IMR-90 (cell line): ENCODE measurements at regions not wholly inside any gene's neighbourhood (a gene's known extent, or its start where the extent isn't known, plus 50 kb on each side); places are given as distances from the start of the nearest gene placed in this dataset.

ENCODE experiments used
- ATAC-seq: fragments of 200-7000 bp; cut with Tn5 transposase; 2 replicates; pipeline ENCODE4 v1.9.1; 2020; ENCODE audit warnings: low read depth, mild to moderate bottlenecking, moderate library complexity
- BruUV-seq: library from RNA; stranded (reverse); fragments of 400-500 nt; replicated peaks from 2 replicates; lab custom pipeline; 2021; lab: Mats Ljungman, UMichigan
- CTCF ChIA-PET: fragments of 300-600 bp; formaldehyde crosslinking; extraction: SDS; loops from one replicate; lab custom pipeline; 2021; ENCODE audit warnings: antibody characterized with exemption; lab: Yijun Ruan, JAX
- POLR2A ChIA-PET: fragments of 300-600 bp; sonication (Branson Sonifier 250); formaldehyde crosslinking; loops from one replicate; lab custom pipeline; 2022; ENCODE audit warnings: antibody characterized with exemption; ENCODE audit not compliant: unreplicated experiment; lab: Charles Lee
- DNase-seq: peaks from one replicate; pipeline ENCODE4 v3.0.0; 2013
- H2AFZ ChIP-seq: replicated peaks from 2 replicates; pipeline ENCODE3; 2013; ENCODE audit warnings: low read length, mild to moderate bottlenecking; ENCODE audit not compliant: poor library complexity
- H2AK5ac ChIP-seq: 2 replicates; pipeline ENCODE4 v1.6.1; 2013; ENCODE audit warnings: low read depth, low read length, inconsistent platforms
- H2AK9ac ChIP-seq: replicated peaks from 2 replicates; pipeline ENCODE3; 2013; ENCODE audit warnings: mild to moderate bottlenecking, low read depth, low read length, moderate library complexity; ENCODE audit not compliant: poor library complexity
- H2BK120ac ChIP-seq: 2 replicates; pipeline ENCODE4 v1.6.1; 2013; ENCODE audit warnings: low read depth, low read length, inconsistent platforms
- H2BK15ac ChIP-seq: 3 replicates; pipeline ENCODE4 v1.6.1; 2013; ENCODE audit warnings: low read depth, low read length, inconsistent platforms
- H2BK20ac ChIP-seq: 2 replicates; pipeline ENCODE4 v1.6.1; 2013; ENCODE audit warnings: low read depth, mild to moderate bottlenecking, inconsistent platforms, low read length, moderate library complexity
- H2BK5ac ChIP-seq: 2 replicates; pipeline ENCODE4 v1.6.1; 2013; ENCODE audit warnings: mild to moderate bottlenecking, low read depth, low read length, inconsistent platforms; ENCODE audit not compliant: poor library complexity, severe bottlenecking
- H3K14ac ChIP-seq: replicated peaks from 2 replicates; pipeline ENCODE4 v1.6.1; 2013; ENCODE audit warnings: low read depth, low read length, inconsistent platforms
- H3K18ac ChIP-seq: 2 replicates; pipeline ENCODE4 v1.6.1; 2013; ENCODE audit warnings: low read depth, low read length, control low read depth
- H3K23ac ChIP-seq: 2 replicates; pipeline ENCODE4 v1.6.1; 2013; ENCODE audit warnings: low read depth, low read length, inconsistent platforms
- H3K27ac ChIP-seq: 2 replicates; pipeline ENCODE4 v1.5.1; 2013; ENCODE audit warnings: mild to moderate bottlenecking, control low read depth, low read length; ENCODE audit not compliant: insufficient read depth
- H3K27me3 ChIP-seq: 2 replicates; pipeline ENCODE4 v1.6.1; 2013; ENCODE audit warnings: low read length; ENCODE audit not compliant: control insufficient read depth, insufficient read depth
- H3K36me3 ChIP-seq: 2 replicates; pipeline ENCODE4 v1.6.1; 2013; ENCODE audit warnings: low read length, mixed read lengths; ENCODE audit not compliant: control insufficient read depth, insufficient read depth
- H3K4ac ChIP-seq: 2 replicates; pipeline ENCODE4 v1.6.1; 2013; ENCODE audit warnings: low read depth, low read length, inconsistent platforms
- H3K4me1 ChIP-seq: 2 replicates; pipeline ENCODE4 v1.6.1; 2013; ENCODE audit warnings: low read length, mixed read lengths; ENCODE audit not compliant: control insufficient read depth, insufficient read depth
- H3K4me2 ChIP-seq: 2 replicates; pipeline ENCODE4 v1.6.1; 2013; ENCODE audit warnings: low read depth, mild to moderate bottlenecking, control low read depth, low read length, moderate library complexity
- H3K4me3 ChIP-seq: 2 replicates; pipeline ENCODE4 v1.5.1; 2013; ENCODE audit warnings: low read depth, mild to moderate bottlenecking, control low read depth, low read length, moderate library complexity; ENCODE audit not compliant: insufficient read depth
- H3K56ac ChIP-seq: 2 replicates; pipeline ENCODE4 v1.6.1; 2013; ENCODE audit warnings: low read length, inconsistent platforms; ENCODE audit not compliant: insufficient read depth; ENCODE audit errors: extremely low read depth
- H3K79me1 ChIP-seq, 2 experiments: 2 replicates each; pipeline ENCODE4 v1.6.1; 2013; ENCODE audit warnings: low read length in 2 of 2, inconsistent platforms in 1 of 2, low read depth in 1 of 2
- H3K9ac ChIP-seq: 2 replicates; pipeline ENCODE4 v1.6.1; 2013; ENCODE audit warnings: low read depth, low read length, control low read depth
- H3K9me1 ChIP-seq: 2 replicates; pipeline ENCODE4 v1.6.1; 2013; ENCODE audit warnings: low read length, inconsistent platforms; ENCODE audit not compliant: insufficient read depth
- H3K9me3 ChIP-seq: 2 replicates; pipeline ENCODE4 v1.6.1; 2013; ENCODE audit warnings: low read length; ENCODE audit not compliant: control insufficient read depth, insufficient read depth
- H4K20me1 ChIP-seq: 2 replicates; pipeline ENCODE4 v1.6.1; 2013; ENCODE audit warnings: low read length, inconsistent platforms; ENCODE audit not compliant: insufficient read depth
- H4K5ac ChIP-seq: 2 replicates; pipeline ENCODE4 v1.6.1; 2013; ENCODE audit warnings: mild to moderate bottlenecking, low read depth, low read length, control low read depth
- H4K8ac ChIP-seq, 2 experiments: 2 replicates each; pipeline ENCODE4 v1.6.1; 2013; ENCODE audit warnings: low read depth in 2 of 2, low read length in 2 of 2, control low read depth in 1 of 2, inconsistent platforms in 1 of 2
- H4K91ac ChIP-seq: 2 replicates; pipeline ENCODE4 v1.6.1; 2013; ENCODE audit warnings: low read depth, low read length, inconsistent platforms; ENCODE audit not compliant: insufficient read depth
- CTCF ChIP-seq: conservative IDR thresholded peaks from 2 replicates; pipeline ENCODE4 v1.5.1; 2012; ENCODE audit warnings: mild to moderate bottlenecking, low read depth, low read length, improper control_type of control experiment
- FOS ChIP-seq: fragments of 150-350 bp; IDR thresholded peaks from 2 replicates; pipeline ENCODE4 v1.6.1; 2016; ENCODE audit warnings: low read depth, low read length
- NFE2L2 ChIP-seq: fragments of 150-350 bp; IDR thresholded peaks from 2 replicates; pipeline ENCODE4 v1.6.1; 2016; ENCODE audit warnings: low read depth, mild to moderate bottlenecking, low read length
- POLR2A ChIP-seq: IDR thresholded peaks from 2 replicates; pipeline ENCODE4 v1.6.1; 2012; ENCODE audit warnings: mild to moderate bottlenecking, low read depth, low read length
- RFX5 ChIP-seq: IDR thresholded peaks from 2 replicates; pipeline ENCODE4 v1.8.0; 2012; ENCODE audit warnings: low read depth, mild to moderate bottlenecking, low read length, moderate library complexity
- WGBS, 2 experiments: methylation state at CpG; one replicate each; pipeline versions ENCODE4 v1.1.5 to v1.1.7; 2013; ENCODE audit warnings: missing lambda C conversion rate in 2 of 2; ENCODE audit not compliant: insufficient read length in 1 of 2; ENCODE audit errors: extremely low coverage in 2 of 2; 5-methylcytosine and 5-hydroxymethylcytosine counted together
- dilution Hi-C: fragments of 300-500 bp; cut with HindIII; formaldehyde crosslinking; loops from one replicate; pipeline ENCODE4 v1.14.3; 2018; ENCODE audit warnings: low sequenced_read_pairs; ENCODE audit not compliant: unreplicated experiment
- in situ Hi-C: fragments of 300-500 bp; cut with MboI; formaldehyde crosslinking; loops from 3 replicates; pipeline ENCODE4 v1.14.3; 2019; ENCODE audit warnings: low sequenced_read_pairs, inconsistent platforms, mixed read lengths
- intact Hi-C: fragments of 100-400 bp; cut with micrococcal nuclease; formaldehyde crosslinking; loops from 2 replicates; pipeline ENCODE4 v1.10.0; 2022

DNA sequence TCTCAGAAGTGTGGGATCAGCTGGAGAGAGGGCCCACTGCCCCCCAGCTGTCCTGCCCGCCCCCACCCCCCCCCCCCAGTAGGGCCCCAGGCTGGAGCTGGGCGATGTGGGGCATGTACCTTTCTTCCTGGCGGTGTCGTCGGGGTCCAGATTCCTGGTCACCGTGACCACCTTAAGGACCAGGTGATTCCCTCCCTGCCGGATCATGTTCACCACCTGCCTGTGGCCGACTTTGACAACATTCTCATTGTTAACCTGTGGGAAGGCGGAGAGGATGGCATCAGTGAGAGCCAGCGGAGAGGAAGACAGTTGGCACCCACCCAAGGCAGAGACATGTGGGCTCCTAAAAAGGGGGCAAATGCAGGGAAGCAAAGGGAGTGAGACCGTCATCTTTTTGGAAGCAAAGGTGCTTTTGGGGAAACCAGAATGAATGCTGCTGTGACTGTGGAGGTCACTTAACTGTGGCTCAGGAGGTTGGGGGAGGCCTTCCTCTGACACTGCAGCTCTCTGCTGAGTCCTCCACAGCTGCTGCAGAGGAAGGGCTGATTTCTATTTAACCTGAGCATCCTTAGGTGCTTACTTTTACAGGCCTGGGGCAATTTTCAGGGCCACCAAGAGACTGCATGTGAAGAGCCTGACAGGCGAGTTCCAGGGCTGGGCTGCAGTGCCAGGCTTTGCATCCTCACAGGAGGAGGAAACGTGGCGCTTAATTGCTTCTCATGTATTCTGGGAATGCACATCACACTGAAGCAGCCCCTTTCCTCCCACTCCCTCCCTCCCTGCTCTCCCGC, 104.5 kb downstream of the CTTN start:
- no peak overlapping the region for H2BK20ac ChIP-seq
- H3K4ac ChIP-seq = no peak overlapping the region
- no peaks in the 10 kb centered on the region for H3K36me3 ChIP-seq
- WGBS, 2 experiments = 63% methylated on average over 4 of the region's 15 CpGs; no CpG with 5 or more reads in 1 of the 2 experiments
- ATAC-seq (no peak), DNase-seq (no peak)
- H3K18ac ChIP-seq = no peak overlapping the region
- H3K9ac ChIP-seq = no peak overlapping the region
- H3K27me3 ChIP-seq = peaks cover 5% of the 10 kb centered on the region; the same call in 1 of the 2 replicates
- H2AK9ac ChIP-seq = no peak overlapping the region
- H3K79me1 ChIP-seq = no peaks in the 10 kb centered on the region
- no peak overlapping the region for H2AFZ ChIP-seq
- H2BK15ac ChIP-seq = no peak overlapping the region
- no peak overlapping the region for H3K23ac ChIP-seq
- no peak overlapping the region for H4K5ac ChIP-seq
- no peak overlapping the region for H2BK5ac ChIP-seq
- H3K14ac ChIP-seq = no peak overlapping the region
- TF ChIP-seq CTCF (no peak), FOS (no peak), POLR2A (no peak), NFE2L2 (no peak), RFX5 (no peak)
- H2AK5ac ChIP-seq = no peak overlapping the region
- H3K4me2 ChIP-seq = no peak overlapping the region
- POLR2A ChIA-PET = no interaction called here
- H3K9me3 ChIP-seq = no peaks in the 10 kb centered on the region
- H3K27ac ChIP-seq = no peak overlapping the region
- intact Hi-C loops (no loop called here), dilution Hi-C loops (no loop called here), in situ Hi-C loops (no loop called here)
- no peak overlapping the region for H4K8ac ChIP-seq
- CTCF ChIA-PET = no interaction called here
- no peak overlapping the region for H2BK120ac ChIP-seq
- H4K20me1 ChIP-seq = peaks cover 3% of the 10 kb centered on the region; the same call in 1 of the 2 replicates
- H3K9me1 ChIP-seq = no peaks in the 10 kb centered on the region
- no peak overlapping the region for H3K4me3 ChIP-seq
- H3K56ac ChIP-seq = no peak overlapping the region
- no peaks in the 10 kb centered on the region for H3K4me1 ChIP-seq
- H4K91ac ChIP-seq = no peak overlapping the region
- no TSS peak for BruUV-seq
